ENCODE measurements at regions not wholly inside any gene's neighbourhood (a gene's known extent, or its start where the extent isn't known, plus 50 kb on each side); places are given as distances from the start of the nearest gene placed in this dataset.

DNA sequence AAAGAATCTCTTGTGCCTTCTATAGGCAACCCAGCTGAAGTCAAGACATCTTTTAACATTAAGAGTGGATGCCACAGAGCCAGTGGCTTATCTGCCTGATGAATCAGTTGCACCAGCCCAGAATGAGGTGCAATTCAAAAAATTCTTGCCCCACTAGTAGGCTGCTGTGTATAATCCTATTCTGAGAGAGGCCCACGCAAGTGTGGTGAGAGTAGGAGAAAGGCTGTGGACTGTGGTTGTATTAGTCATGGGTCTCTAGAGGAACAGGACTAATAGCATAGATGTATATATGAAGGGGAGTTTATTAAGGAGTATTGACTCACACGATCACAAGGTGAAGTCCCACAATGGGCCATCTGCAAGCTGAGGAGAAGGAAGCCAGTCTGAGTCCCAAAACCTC is 216.4 kb downstream of the LTN1 start:
- Histone ChIP-seq H3K27ac (replicated peaks) (no peak overlapping the region), H3K4me1 (peaks cover 27% of the 10 kb centered on the region), H3K4me3 (no peak overlapping the region), H3K36me3 (no peaks in the 10 kb centered on the region), H3K9me3 (replicated peaks) (no peaks in the 10 kb centered on the region), H3K27me3 (ENCODE audit: low read depth) (no peaks in the 10 kb centered on the region)
- TF ChIP-seq, protein P1, sequence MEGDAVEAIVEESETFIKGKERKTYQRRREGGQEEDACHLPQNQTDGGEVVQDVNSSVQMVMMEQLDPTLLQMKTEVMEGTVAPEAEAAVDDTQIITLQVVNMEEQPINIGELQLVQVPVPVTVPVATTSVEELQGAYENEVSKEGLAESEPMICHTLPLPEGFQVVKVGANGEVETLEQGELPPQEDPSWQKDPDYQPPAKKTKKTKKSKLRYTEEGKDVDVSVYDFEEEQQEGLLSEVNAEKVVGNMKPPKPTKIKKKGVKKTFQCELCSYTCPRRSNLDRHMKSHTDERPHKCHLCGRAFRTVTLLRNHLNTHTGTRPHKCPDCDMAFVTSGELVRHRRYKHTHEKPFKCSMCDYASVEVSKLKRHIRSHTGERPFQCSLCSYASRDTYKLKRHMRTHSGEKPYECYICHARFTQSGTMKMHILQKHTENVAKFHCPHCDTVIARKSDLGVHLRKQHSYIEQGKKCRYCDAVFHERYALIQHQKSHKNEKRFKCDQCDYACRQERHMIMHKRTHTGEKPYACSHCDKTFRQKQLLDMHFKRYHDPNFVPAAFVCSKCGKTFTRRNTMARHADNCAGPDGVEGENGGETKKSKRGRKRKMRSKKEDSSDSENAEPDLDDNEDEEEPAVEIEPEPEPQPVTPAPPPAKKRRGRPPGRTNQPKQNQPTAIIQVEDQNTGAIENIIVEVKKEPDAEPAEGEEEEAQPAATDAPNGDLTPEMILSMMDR (IDR thresholded peaks at IDR 0.05; ENCODE audit: borderline replicate concordance), result no peak
- intact Hi-C loops (cut with micrococcal nuclease), result no loop called here
- no peak for DNase-seq

DNA sequence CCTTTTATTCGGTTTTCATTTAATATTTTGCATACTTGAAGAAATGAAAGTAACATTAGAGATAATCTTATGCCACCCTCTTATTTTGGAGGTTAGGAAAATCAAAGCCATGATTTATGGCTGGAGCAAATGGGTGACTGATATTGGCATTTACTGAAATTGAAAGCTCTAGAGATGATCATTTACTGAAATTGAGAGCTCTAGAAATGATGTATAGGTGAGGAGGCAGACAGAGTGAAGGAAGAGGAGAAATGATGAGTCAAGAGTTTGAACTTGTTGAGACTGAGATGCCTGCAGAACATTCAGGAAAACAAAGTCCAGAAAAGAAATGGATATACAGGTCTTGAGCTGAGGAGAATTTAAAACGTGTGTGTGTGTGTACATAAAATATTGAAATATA is 217.6 kb downstream of the LTN1 start:
- Histone ChIP-seq H3K36me3 (no peaks in the 10 kb centered on the region), H3K9me3 (replicated peaks) (no peaks in the 10 kb centered on the region), H3K4me3 (no peak overlapping the region), H3K4me1 (peaks cover 34% of the 10 kb centered on the region), H3K27ac (replicated peaks) (no peak overlapping the region), H3K27me3 (ENCODE audit: low read depth) (no peaks in the 10 kb centered on the region)
- no peak for DNase-seq
- TF ChIP-seq, protein P1 (IDR thresholded peaks at IDR 0.05; ENCODE audit: borderline replicate concordance), result no peak
- intact Hi-C loops (cut with micrococcal nuclease), result no loop called here

GRCh38 chr21:28773036-28773435 is 219.6 kb downstream of the LTN1 start:
- DNase-seq, result no peak
- Histone ChIP-seq H3K27me3 (ENCODE audit: low read depth) (no peaks in the 10 kb centered on the region), H3K4me1 (peaks cover 48% of the 10 kb centered on the region), H3K36me3 (no peaks in the 10 kb centered on the region), H3K9me3 (replicated peaks) (no peaks in the 10 kb centered on the region), H3K27ac (replicated peaks) (no peak overlapping the region), H3K4me3 (no peak overlapping the region)
- intact Hi-C loops (cut with micrococcal nuclease), result no loop called here
- TF ChIP-seq, protein P1 (IDR thresholded peaks at IDR 0.05; ENCODE audit: borderline replicate concordance), result no peak

- intact Hi-C loops (cut with micrococcal nuclease), result no loop called here
- Histone ChIP-seq H3K27me3 (ENCODE audit: low read depth) (no peaks in the 10 kb centered on the region), H3K9me3 (replicated peaks) (no peaks in the 10 kb centered on the region), H3K36me3 (no peaks in the 10 kb centered on the region), H3K4me3 (no peak overlapping the region), H3K27ac (replicated peaks) (peak overlapping the region; percentile 53), H3K4me1 (peaks cover 48% of the 10 kb centered on the region)
- TF ChIP-seq, protein P1 (IDR thresholded peaks at IDR 0.05; ENCODE audit: borderline replicate concordance), result no peak
- no peak for DNase-seq
Measured at GRCh38 chr21:28771790-28772501, 220.7 kb downstream of the LTN1 start.

GRCh38 chr21:28770867-28771661 is 221.6 kb downstream of the LTN1 start:
- Histone ChIP-seq H3K9me3 (replicated peaks) (no peaks in the 10 kb centered on the region), H3K27ac (replicated peaks) (peak overlapping the region; percentile 53), H3K4me3 (no peak overlapping the region), H3K27me3 (ENCODE audit: low read depth) (no peaks in the 10 kb centered on the region), H3K4me1 (peaks cover 48% of the 10 kb centered on the region), H3K36me3 (no peaks in the 10 kb centered on the region)
- intact Hi-C loops (cut with micrococcal nuclease), result no loop called here
- TF ChIP-seq, protein P1 (IDR thresholded peaks at IDR 0.05; ENCODE audit: borderline replicate concordance), result no peak
- no peak for DNase-seq

All from left ventricle myocardium inferior (tissue), 1 donor.